ENCODE measurements at regions not wholly inside any gene's neighbourhood (a gene's known extent, or its start where the extent isn't known, plus 50 kb on each side); places are given as distances from the start of the nearest gene placed in this dataset.

- no peak for DNase-seq
Measured at GRCh38 chr16:88292007-88292970, 90.5 kb upstream of the ZNF469 start.

- no peak for DNase-seq
Measured at GRCh38 chr16:88293097-88293496, 89.7 kb upstream of the ZNF469 start.

GRCh38 chr16:88295671-88296436 is 86.9 kb upstream of the ZNF469 start:
- no peak for DNase-seq

GRCh38 chr16:88296437-88297177 is 86.2 kb upstream of the ZNF469 start:
- DNase-seq, result no peak

- no peak for DNase-seq
Measured at GRCh38 chr16:88297178-88297720, 85.5 kb upstream of the ZNF469 start.

GRCh38 chr16:88298181-88298832 is 84.5 kb upstream of the ZNF469 start:
- DNase-seq, result no peak

- no peak for DNase-seq
Measured at GRCh38 chr16:88298833-88299745, 83.7 kb upstream of the ZNF469 start.

GRCh38 chr16:88299751-88300462 is 82.9 kb upstream of the ZNF469 start:
- no peak for DNase-seq

- DNase-seq, result no peak
Measured at GRCh38 chr16:88300463-88300835, 82.3 kb upstream of the ZNF469 start.

- DNase-seq, result no peak
Measured at GRCh38 chr16:88301431-88301830, 81.3 kb upstream of the ZNF469 start.

- DNase-seq, result no peak
Measured at GRCh38 chr16:88301886-88302285, 80.9 kb upstream of the ZNF469 start.

- DNase-seq, result no peak
Measured at GRCh38 chr16:88302666-88303065, 80.1 kb upstream of the ZNF469 start.

GRCh38 chr16:88303405-88303804 is 79.4 kb upstream of the ZNF469 start:
- DNase-seq, result no peak

GRCh38 chr16:88303890-88304819 is 78.6 kb upstream of the ZNF469 start:
- DNase-seq, result no peak

GRCh38 chr16:88305176-88305575 is 77.6 kb upstream of the ZNF469 start:
- no peak for DNase-seq

- no peak for DNase-seq
Measured at GRCh38 chr16:88306411-88306810, 76.3 kb upstream of the ZNF469 start.

- DNase-seq, result no peak
Measured at GRCh38 chr16:88306860-88307545, 75.8 kb upstream of the ZNF469 start.

- DNase-seq, result no peak
Measured at GRCh38 chr16:88308441-88309173, 74.2 kb upstream of the ZNF469 start.
